Thyroid gland (tissue), 4 donors: ENCODE measurements at regions not wholly inside any gene's neighbourhood (a gene's known extent, or its start where the extent isn't known, plus 50 kb on each side); places are given as distances from the start of the nearest gene placed in this dataset.

Experiments used
- CTCF ChIP-seq, 6 experiments: fragments of 200-600 bp in 3 of 6; fragments of 450-650 bp in 3 of 6; sonication (generic) in 3 of 6; IDR thresholded peaks; one replicate each; pipeline ENCODE4 v1.5.1; 2016 to 2019; ENCODE audit warnings: antibody characterized with exemption in 6 of 6, mild to moderate bottlenecking in 2 of 6, inconsistent platforms in 1 of 6, moderate library complexity in 1 of 6
- POLR2A ChIP-seq, 2 donors: fragments of 450-650 bp; IDR thresholded peaks; one replicate each; pipeline ENCODE4 v1.6.1; 2017; ENCODE audit warnings: antibody characterized with exemption in 2 of 2, mild to moderate bottlenecking in 2 of 2, moderate library complexity in 1 of 2

- no peak for TF ChIP-seq CTCF (IDR thresholded peaks at IDR 0.05)
- TF ChIP-seq POLR2A (IDR thresholded peaks at IDR 0.05), result no peak
These were observed 204.1 kb upstream of the MEF2C start for GRCh38 chr5:89087128-89087527.
